Thoracic aorta (tissue), 2 donors: ENCODE measurements at regions not wholly inside any gene's neighbourhood (a gene's known extent, or its start where the extent isn't known, plus 50 kb on each side); places are given as distances from the start of the nearest gene placed in this dataset.
"Not testable (repeated sequence)": the region's sequence is repeated elsewhere in the genome, so short reads cannot be mapped to it uniquely, and the experiment has no call there.

Experiments
- ATAC-seq: fragments of 150-250 bp; one replicate; pipeline ENCODE4 v1.8.0; 2017; ENCODE audit warnings: low read depth; ENCODE audit not compliant: insufficient number of reproducible peaks, low FRiP score
- DNase-seq: peaks from one replicate; pipeline ENCODE4 v3.0.0-alpha.2; 2020; ENCODE audit warnings: low spot score
- H3K27ac ChIP-seq, 2 donors: fragments of 200-600 bp; sonication (generic); 1 replicate in 1 of 2; 2 replicates in 1 of 2; pipeline ENCODE4 v1.5.1; 2016; ENCODE audit warnings: mild to moderate bottlenecking in 2 of 2, moderate library complexity in 2 of 2
- H3K27me3 ChIP-seq: fragments of 200-600 bp; sonication (generic); replicated peaks from 2 replicates; pipeline ENCODE4 v1.6.0; 2016; ENCODE audit warnings: mild to moderate bottlenecking; ENCODE audit not compliant: insufficient read depth
- H3K36me3 ChIP-seq: fragments of 200-600 bp; sonication (generic); one replicate; pipeline ENCODE4 v1.5.1; 2016
- H3K4me1 ChIP-seq, 2 donors: fragments of 200-600 bp; sonication (generic); 1 replicate in 1 of 2; 2 replicates in 1 of 2; pipeline versions ENCODE4 v1.5.1 to v1.6.0; 2016; ENCODE audit warnings: low read depth in 2 of 2, mild to moderate bottlenecking in 1 of 2; ENCODE audit not compliant: control insufficient read depth in 1 of 2
- H3K4me3 ChIP-seq: fragments of 200-600 bp; sonication (generic); 2 replicates; pipeline ENCODE4 v1.5.1; 2016; ENCODE audit warnings: mild to moderate bottlenecking
- H3K9me3 ChIP-seq: fragments of 200-600 bp; sonication (generic); 2 replicates; pipeline ENCODE4 v1.5.1; 2016

GRCh38 chr21:9024006-9024767, 1497.2 kb upstream of the TPTE start:
- not testable (repeated sequence) for DNase-seq

GRCh38 chr21:9026729-9027416, 1494.5 kb upstream of the TPTE start:
- not testable (repeated sequence) for H3K27ac ChIP-seq, H3K9me3 ChIP-seq, H3K4me3 ChIP-seq, ATAC-seq, H3K27me3 ChIP-seq, H3K36me3 ChIP-seq, H3K4me1 ChIP-seq, DNase-seq

More at GRCh38 chr21:9024006-9024767, 1497.2 kb upstream of the TPTE start:
- H3K27me3 ChIP-seq, H3K9me3 ChIP-seq, ATAC-seq, H3K36me3 ChIP-seq, H3K4me3 ChIP-seq, H3K4me1 ChIP-seq, H3K27ac ChIP-seq: not testable (repeated sequence)

GRCh38 chr21:9027417-9027800, 1494.0 kb upstream of the TPTE start:
- not testable (repeated sequence) for DNase-seq

GRCh38 chr21:9028624-9029431, 1492.6 kb upstream of the TPTE start:
- not testable (repeated sequence) for H3K4me3 ChIP-seq, DNase-seq, H3K27me3 ChIP-seq, ATAC-seq, H3K36me3 ChIP-seq, H3K9me3 ChIP-seq, H3K4me1 ChIP-seq, H3K27ac ChIP-seq

More at GRCh38 chr21:9027417-9027800, 1494.0 kb upstream of the TPTE start:
- not testable (repeated sequence) for H3K27ac ChIP-seq, H3K4me3 ChIP-seq, H3K36me3 ChIP-seq, H3K27me3 ChIP-seq, ATAC-seq, H3K4me1 ChIP-seq, H3K9me3 ChIP-seq

GRCh38 chr21:9030141-9030665, 1491.2 kb upstream of the TPTE start:
- H3K4me1 ChIP-seq, H3K9me3 ChIP-seq, ATAC-seq, H3K36me3 ChIP-seq, DNase-seq, H3K27me3 ChIP-seq, H3K27ac ChIP-seq, H3K4me3 ChIP-seq: not testable (repeated sequence)

- DNase-seq, ATAC-seq: not testable (repeated sequence)
Measured at GRCh38 chr21:9031482-9032374, 1489.7 kb upstream of the TPTE start.

GRCh38 chr21:9032547-9032946, 1488.8 kb upstream of the TPTE start:
- H3K4me1 ChIP-seq, DNase-seq, H3K27ac ChIP-seq, H3K9me3 ChIP-seq, ATAC-seq, H3K36me3 ChIP-seq, H3K4me3 ChIP-seq, H3K27me3 ChIP-seq: not testable (repeated sequence)

More at GRCh38 chr21:9031482-9032374, 1489.7 kb upstream of the TPTE start:
- H3K36me3 ChIP-seq, H3K9me3 ChIP-seq, H3K27me3 ChIP-seq, H3K4me3 ChIP-seq, H3K27ac ChIP-seq, H3K4me1 ChIP-seq: not testable (repeated sequence)

GRCh38 chr21:9033295-9033694, 1488.1 kb upstream of the TPTE start:
- not testable (repeated sequence) for H3K27me3 ChIP-seq, H3K27ac ChIP-seq, H3K9me3 ChIP-seq, DNase-seq, H3K4me3 ChIP-seq, H3K4me1 ChIP-seq, ATAC-seq, H3K36me3 ChIP-seq

GRCh38 chr21:9034491-9035200, 1486.7 kb upstream of the TPTE start:
- H3K27me3 ChIP-seq, H3K4me1 ChIP-seq, H3K9me3 ChIP-seq, H3K27ac ChIP-seq, H3K4me3 ChIP-seq, ATAC-seq, H3K36me3 ChIP-seq, DNase-seq: not testable (repeated sequence)

GRCh38 chr21:9035225-9035624, 1486.2 kb upstream of the TPTE start:
- H3K27me3 ChIP-seq, H3K27ac ChIP-seq, H3K4me3 ChIP-seq, ATAC-seq, H3K36me3 ChIP-seq, DNase-seq, H3K9me3 ChIP-seq, H3K4me1 ChIP-seq: not testable (repeated sequence)

- H3K36me3 ChIP-seq, DNase-seq, H3K4me1 ChIP-seq, H3K27me3 ChIP-seq, H3K4me3 ChIP-seq, H3K9me3 ChIP-seq, ATAC-seq, H3K27ac ChIP-seq: not testable (repeated sequence)
Measured at GRCh38 chr21:9035970-9036369, 1485.4 kb upstream of the TPTE start.
